Transverse colon (tissue), 4 donors: ENCODE measurements at regions not wholly inside any gene's neighbourhood (a gene's known extent, or its start where the extent isn't known, plus 50 kb on each side); places are given as distances from the start of the nearest gene placed in this dataset.

Source experiments
- DNase-seq: peaks from one replicate; pipeline ENCODE4 v3.0.0-alpha.2; 2019
- H3K27ac ChIP-seq, 4 donors: fragments of 200-600 bp; sonication (generic); 2 replicates each; pipeline ENCODE4 v1.5.1; 2016 to 2018; ENCODE audit warnings: inconsistent platforms in 4 of 4
- H3K27me3 ChIP-seq: fragments of 200-600 bp; sonication (generic); 2 replicates; pipeline ENCODE4 v1.5.1; 2017; ENCODE audit warnings: inconsistent platforms
- H3K36me3 ChIP-seq, 4 donors: fragments of 200-600 bp; sonication (generic); 2 replicates each; pipeline ENCODE4 v1.5.1; 2017 to 2019; ENCODE audit warnings: inconsistent platforms in 4 of 4
- H3K4me1 ChIP-seq, 4 donors: fragments of 200-600 bp; sonication (generic); 2 replicates each; pipeline ENCODE4 v1.5.1; 2017 to 2020; ENCODE audit warnings: inconsistent platforms in 4 of 4
- H3K4me3 ChIP-seq, 4 donors: fragments of 200-600 bp; sonication (generic); 1 replicate in 1 of 4; 2 replicates in 3 of 4; pipeline versions ENCODE4 v1.5.1 to v1.6.1; 2017 to 2019; ENCODE audit warnings: inconsistent platforms in 4 of 4
- H3K9me3 ChIP-seq, 2 donors: fragments of 200-600 bp; sonication (generic); 2 replicates each; pipeline ENCODE4 v1.5.1; 2017 to 2019; ENCODE audit warnings: inconsistent platforms in 2 of 2
- CTCF ChIP-seq, 5 experiments: fragments of 200-600 bp in 3 of 5; fragments of 450-650 bp in 2 of 5; sonication (generic) in 3 of 5; IDR thresholded peaks; 1 replicate in 2 of 5; 2 replicates in 3 of 5; pipeline ENCODE4 v1.5.1; 2016 to 2017; ENCODE audit warnings: antibody characterized with exemption in 5 of 5, inconsistent platforms in 3 of 5, mild to moderate bottlenecking in 2 of 5, moderate library complexity in 1 of 5
- EP300 ChIP-seq: sonication (generic); formaldehyde crosslinking; IDR thresholded peaks from one replicate; pipeline ENCODE4 v1.6.1; 2017; ENCODE audit warnings: antibody characterized with exemption, low read depth
- POLR2A ChIP-seq: fragments of 450-650 bp; IDR thresholded peaks from one replicate; pipeline ENCODE4 v1.6.1; 2016; ENCODE audit warnings: antibody characterized with exemption, mild to moderate bottlenecking, moderate library complexity
- POLR2AphosphoS5 ChIP-seq, 3 donors: sonication (generic); formaldehyde crosslinking; IDR thresholded peaks; one replicate each; pipeline ENCODE4 v1.6.1; 2016; ENCODE audit warnings: antibody characterized with exemption in 3 of 3
- WGBS, 2 donors: methylation state at CpG; one replicate each; pipeline ENCODE4 v1.1.5; 2018; ENCODE audit warnings: low coverage in 1 of 2; 5-methylcytosine and 5-hydroxymethylcytosine counted together
- in situ Hi-C, 4 donors: fragments of 200-750 bp; cut with MboI; loops; one replicate each; pipeline versions ENCODE4 v1.15.0 to v1.15.1; 2017; ENCODE audit warnings: low sequenced_read_pairs in 3 of 4, low pct_ligation_motif_present in 1 of 4, low pct_unique_long_range_greater_than_20kb in 1 of 4
- intact Hi-C: fragments of 100-400 bp; cut with DNase I; formaldehyde crosslinking; loops from one replicate; pipeline ENCODE4 v1.15.1; 2023; ENCODE audit warnings: low total_unique reads

GRCh38 chr1:171420810-171421209 lies 64.5 kb upstream of the PRRC2C start:
- TF ChIP-seq POLR2AphosphoS5 (IDR thresholded peaks at IDR 0.05) (no peak), CTCF (IDR thresholded peaks at IDR 0.05) (no peak), EP300 (no peak), POLR2A (no peak)
- Histone ChIP-seq H3K4me3 (no peak overlapping the region), H3K9me3 (peaks cover 0 to 5% of the 10 kb centered on the region in 2 donors), H3K27me3 (no peaks in the 10 kb centered on the region), H3K27ac (no peak overlapping the region), H3K36me3 (no peaks in the 10 kb centered on the region), H3K4me1 (no peaks in the 10 kb centered on the region)
- no peak for DNase-seq
- in situ Hi-C loops = no loop called here
- intact Hi-C loops = no loop called here

- TF ChIP-seq CTCF (IDR thresholded peaks at IDR 0.05) (no peak), EP300 (no peak), POLR2A (no peak), POLR2AphosphoS5 (IDR thresholded peaks at IDR 0.05) (no peak)
- Histone ChIP-seq H3K27me3 (no peaks in the 10 kb centered on the region), H3K9me3 (peaks cover 0 to 3% of the 10 kb centered on the region in 2 donors), H3K27ac (no peak overlapping the region), H3K36me3 (no peaks in the 10 kb centered on the region), H3K4me3 (no peak overlapping the region), H3K4me1 (no peaks in the 10 kb centered on the region)
- in situ Hi-C loops (no loop called here), intact Hi-C loops (no loop called here)
- 67 to 68% methylated on average over 10 of the region's 10 CpGs for WGBS, 2 donors
- DNase-seq = no peak
Measured at GRCh38 chr1:171421413-171422020, 63.8 kb upstream of the PRRC2C start.

GRCh38 chr1:171422511-171422910 lies 62.8 kb upstream of the PRRC2C start:
- no peak for DNase-seq
- Histone ChIP-seq H3K4me1 (no peaks in the 10 kb centered on the region), H3K4me3 (no peak overlapping the region), H3K9me3 (no peaks in the 10 kb centered on the region), H3K27ac (no peak overlapping the region), H3K36me3 (no peaks in the 10 kb centered on the region), H3K27me3 (no peaks in the 10 kb centered on the region)
- intact Hi-C loops = no loop called here
- in situ Hi-C loops = no loop called here
- TF ChIP-seq POLR2A = no peak
- TF ChIP-seq CTCF (IDR thresholded peaks at IDR 0.05) = no peak
- no peak for TF ChIP-seq POLR2AphosphoS5 (IDR thresholded peaks at IDR 0.05)
- TF ChIP-seq EP300 = no peak
- WGBS, 2 donors = 80 to 83% methylated on average over 3 to 5 of the region's 5 CpGs

- intact Hi-C loops (no loop called here), in situ Hi-C loops (no loop called here)
- Histone ChIP-seq H3K4me1 (no peaks in the 10 kb centered on the region), H3K4me3 (no peak overlapping the region), H3K27ac (no peak overlapping the region), H3K36me3 (no peaks in the 10 kb centered on the region), H3K27me3 (no peaks in the 10 kb centered on the region), H3K9me3 (no peaks in the 10 kb centered on the region)
- DNase-seq = no peak
- TF ChIP-seq EP300 = no peak
- TF ChIP-seq POLR2A = no peak
- no peak for TF ChIP-seq POLR2AphosphoS5 (IDR thresholded peaks at IDR 0.05)
- no peak for TF ChIP-seq CTCF (IDR thresholded peaks at IDR 0.05)
- 65 to 84% methylated on average over 4 of the region's 4 CpGs for WGBS, 2 donors
Measured at GRCh38 chr1:171424494-171424893, 60.8 kb upstream of the PRRC2C start.
